ENCODE measurements at regions not wholly inside any gene's neighbourhood (a gene's known extent, or its start where the extent isn't known, plus 50 kb on each side); places are given as distances from the start of the nearest gene placed in this dataset.

DNA sequence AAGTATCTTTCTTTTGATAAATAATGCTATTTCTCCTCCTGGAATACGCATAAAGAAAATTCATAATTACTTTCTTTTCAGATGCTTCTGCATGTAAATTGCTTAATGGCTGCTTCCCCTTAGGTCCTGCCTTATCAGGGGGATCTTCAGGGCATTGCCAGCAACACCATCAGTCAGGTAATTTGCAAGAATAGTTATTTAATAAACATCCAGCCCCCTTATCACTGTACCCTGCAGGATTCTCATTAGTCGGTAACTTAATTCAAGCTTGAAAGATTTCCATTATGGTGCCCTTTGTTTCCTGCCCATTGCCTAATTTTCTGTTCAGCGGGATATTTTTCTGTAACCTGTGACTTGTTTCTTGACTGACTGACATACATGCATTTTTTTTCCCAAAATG is 414.5 kb downstream of the MFSD1 start:
- intact Hi-C loops (cut with micrococcal nuclease) = no loop called here

DNA sequence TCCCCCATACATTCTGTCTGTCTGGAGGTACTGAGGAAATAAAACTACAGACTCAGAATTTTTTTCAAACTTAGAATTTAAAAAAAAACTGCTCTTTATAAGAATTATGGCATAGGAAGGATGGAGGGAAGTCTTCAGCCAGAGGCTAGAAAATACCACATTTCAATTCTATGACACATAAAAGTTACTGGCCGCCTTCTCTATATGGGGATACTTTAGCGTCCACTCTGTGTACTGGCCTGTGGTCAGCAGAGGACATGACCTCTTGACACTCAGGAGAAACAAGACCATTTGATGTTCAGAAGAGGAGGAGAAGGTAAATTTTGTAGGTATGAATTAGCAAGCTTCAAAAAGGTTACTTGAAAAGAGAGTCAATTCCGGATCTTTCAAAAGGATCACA is 417.4 kb downstream of the MFSD1 start:
- intact Hi-C loops (cut with micrococcal nuclease) = no loop called here

DNA sequence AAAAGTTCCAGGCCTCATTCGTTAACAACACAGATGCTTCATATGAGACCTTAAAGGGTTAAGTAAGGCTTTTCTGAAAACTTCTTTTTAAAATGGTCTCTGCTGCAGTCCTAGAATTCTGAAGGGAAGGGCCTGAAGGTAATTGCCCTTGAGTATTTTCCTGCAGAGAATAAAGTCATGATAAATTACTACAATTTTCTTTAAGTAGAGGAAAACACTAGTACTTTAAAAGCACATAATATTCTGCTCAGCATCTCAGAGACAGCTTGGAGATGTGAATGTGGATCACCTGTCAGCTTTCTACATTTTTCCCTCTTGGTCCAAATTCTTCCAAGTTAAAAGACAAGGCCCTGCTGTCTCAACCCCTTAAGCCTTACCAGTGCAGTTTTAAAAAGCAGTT is 419.5 kb downstream of the MFSD1 start:
- intact Hi-C loops (cut with micrococcal nuclease) = no loop called here

DNA sequence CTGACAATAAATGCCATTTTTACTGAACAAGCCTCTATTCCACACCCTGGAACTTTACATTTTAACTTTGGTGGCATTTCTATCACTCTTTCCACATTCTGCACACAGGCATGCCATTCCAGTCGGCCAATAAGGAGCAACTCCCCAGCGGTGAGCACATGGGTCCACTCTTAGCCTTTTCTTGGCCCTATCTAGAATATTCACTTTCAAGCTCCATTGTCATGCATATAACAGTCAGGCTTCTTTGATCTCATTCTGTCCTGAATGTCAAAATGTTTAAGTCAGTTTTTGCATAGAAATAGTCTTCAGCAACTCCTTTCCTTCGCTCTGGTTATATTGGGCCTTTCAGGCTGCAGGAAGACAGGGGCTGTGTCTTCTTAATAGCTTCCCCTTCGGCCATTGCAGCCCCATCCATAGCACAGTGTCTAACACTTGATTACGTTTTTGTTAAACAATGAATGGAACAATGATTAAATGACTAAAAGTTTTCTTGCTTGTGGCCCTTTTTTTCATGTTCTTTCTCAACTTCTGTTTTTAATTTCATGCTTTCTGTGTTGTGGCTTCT is 427.3 kb downstream of the MFSD1 start:
- intact Hi-C loops (cut with micrococcal nuclease) = no loop called here

DNA sequence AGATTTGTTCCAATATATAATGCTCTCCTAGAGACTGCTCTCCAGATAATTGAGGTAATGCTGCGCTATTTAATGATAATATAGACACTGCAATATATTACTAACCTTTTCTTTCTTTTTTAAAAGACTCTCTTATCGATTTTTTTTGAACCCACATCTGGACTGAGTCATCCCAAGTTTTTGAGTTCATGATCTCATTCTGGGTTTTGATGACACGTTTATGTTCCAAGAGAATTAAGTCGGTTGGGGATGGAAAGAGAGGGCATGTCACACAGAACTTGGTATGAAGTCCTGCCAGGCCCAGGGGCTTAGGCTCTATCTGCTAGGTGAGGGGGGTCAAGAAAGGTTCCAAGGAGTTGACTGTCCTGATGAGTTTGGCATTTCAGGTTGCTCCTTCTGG is 431.1 kb downstream of the MFSD1 start:
- intact Hi-C loops (cut with micrococcal nuclease) = no loop called here

DNA sequence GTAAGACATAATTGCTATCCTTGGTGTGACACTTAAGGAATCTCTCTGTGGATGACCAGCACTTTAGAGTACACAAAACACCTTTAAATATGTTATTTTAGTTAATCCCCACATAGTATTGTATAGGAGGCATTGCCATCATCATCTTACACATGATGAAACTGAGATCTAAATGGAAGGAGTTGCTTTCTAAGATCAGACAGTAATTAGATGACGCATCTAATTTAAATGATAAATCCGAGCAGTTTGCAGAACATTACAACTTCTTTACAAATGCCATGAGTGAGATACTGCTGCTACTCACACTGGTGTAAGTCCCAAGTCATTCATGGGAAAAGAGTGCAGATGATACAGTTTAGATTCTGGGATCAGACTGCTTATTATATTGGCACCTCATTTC is 431.9 kb downstream of the MFSD1 start:
- intact Hi-C loops (cut with micrococcal nuclease) = no loop called here

DNA sequence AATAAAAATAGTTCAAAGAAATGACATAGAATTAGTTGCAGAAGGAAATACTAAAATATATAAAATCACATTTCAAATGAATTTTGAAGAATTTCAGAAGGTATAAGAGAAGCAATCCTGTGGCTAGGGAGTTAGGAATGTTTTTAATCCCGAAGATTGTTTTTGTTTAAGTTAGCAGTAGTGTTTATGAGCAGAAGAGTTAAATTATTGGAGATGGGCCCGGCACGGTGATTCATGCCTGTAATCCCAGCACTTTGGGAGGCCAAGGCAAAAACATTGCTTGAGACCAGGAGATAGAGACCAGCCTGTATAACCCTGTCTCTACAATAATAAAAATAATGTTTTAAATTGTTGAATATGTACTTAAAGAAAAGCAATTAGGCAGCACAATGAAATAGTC is 432.5 kb downstream of the MFSD1 start:
- intact Hi-C loops (cut with micrococcal nuclease) = no loop called here

DNA sequence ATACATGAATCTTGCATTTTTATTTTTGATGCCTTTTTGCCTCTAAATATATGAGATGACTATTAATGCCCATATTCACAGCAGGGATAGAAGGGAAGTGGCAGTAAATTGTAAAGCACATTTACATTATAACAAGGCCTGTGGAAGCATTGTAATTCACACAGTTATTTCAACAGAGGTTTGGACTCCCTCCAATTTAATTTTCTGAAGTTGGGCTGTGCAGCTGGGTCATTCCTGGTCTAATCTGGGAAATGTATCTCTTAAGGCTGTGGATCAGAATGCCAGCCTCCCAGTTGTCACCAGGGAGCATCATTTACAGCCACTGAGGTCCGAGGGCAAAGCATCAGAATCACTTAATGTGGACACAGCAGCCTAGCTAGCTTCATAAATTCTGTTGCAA is 434.5 kb downstream of the MFSD1 start:
- intact Hi-C loops (cut with micrococcal nuclease) = no loop called here

DNA sequence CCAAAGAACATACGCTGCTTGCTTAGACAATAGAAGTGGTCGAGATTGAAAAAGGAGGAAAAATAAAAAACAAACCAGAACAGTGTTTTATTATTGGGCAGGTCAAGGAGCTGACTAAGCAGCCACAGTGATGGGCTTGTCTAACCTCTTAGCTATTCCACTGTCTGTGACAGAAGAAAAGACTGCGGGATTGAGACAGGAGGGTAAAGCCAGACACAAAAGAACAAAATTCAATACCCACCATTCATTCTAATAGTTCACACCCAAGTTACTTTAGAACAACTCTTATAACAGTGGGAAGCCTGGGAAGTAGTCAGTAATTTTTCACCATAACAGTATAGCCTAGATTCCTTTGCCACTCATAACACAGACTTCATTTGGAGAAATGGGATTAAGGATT is 435.4 kb downstream of the MFSD1 start:
- intact Hi-C loops (cut with micrococcal nuclease) = no loop called here

DNA sequence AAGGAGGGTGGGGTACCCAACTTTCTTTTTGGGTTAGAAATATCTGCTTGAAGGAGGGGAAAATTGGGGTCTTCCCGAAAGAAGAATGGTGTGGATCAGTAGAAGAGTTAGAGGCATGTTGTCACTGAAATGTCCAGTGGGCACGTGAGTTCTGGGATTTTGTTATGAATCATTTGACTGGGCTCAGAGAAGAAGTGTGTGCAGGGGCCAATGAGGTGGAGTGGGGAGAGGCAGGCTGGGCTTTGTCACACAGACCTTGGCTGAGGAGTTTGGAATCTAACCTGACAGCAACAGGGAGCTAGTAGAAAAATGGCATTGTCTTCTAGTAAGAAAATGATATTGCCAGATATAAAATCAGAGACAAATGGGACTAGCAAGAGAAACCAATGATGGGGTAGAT is 436.8 kb downstream of the MFSD1 start:
- intact Hi-C loops (cut with micrococcal nuclease) = no loop called here

DNA sequence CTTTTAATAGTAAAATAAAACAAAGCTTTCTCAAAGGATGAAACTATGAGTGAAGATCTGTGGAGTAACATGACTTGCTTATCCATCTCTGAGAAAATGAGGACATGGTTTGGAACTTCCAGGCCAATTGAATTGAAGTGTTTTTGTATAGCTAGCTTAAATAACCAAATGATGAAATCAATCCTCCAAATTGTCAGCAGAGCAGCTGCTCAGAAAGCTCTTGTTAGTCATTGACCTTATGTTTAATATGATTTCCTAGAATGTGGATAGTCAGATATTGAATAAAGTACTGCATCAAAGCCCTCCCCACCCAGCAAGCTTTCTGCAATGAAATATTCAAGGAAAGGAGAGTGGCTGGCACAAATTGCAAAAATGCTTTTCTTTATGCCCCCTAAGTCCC is 437.2 kb downstream of the MFSD1 start:
- intact Hi-C loops (cut with micrococcal nuclease) = no loop called here

DNA sequence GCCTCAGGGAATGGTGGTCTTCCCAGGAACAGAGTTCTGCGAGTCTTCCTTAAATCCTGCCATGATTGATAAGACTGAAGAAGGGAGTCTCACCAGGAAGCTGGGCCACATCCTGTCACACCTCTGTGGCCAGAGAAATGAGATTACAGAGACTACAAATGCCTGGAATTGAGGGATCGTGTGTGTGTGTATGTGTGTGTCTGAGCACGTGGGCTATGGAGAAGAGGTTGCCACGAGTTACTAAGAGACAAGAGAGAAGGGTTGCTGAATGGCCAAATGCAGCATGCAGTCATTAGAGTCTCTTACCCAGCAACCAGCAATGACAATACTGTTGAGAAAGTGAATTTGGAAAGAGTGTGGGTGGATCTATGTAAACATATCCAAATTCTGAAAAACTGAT is 443.1 kb downstream of the MFSD1 start:
- intact Hi-C loops (cut with micrococcal nuclease) = no loop called here

DNA sequence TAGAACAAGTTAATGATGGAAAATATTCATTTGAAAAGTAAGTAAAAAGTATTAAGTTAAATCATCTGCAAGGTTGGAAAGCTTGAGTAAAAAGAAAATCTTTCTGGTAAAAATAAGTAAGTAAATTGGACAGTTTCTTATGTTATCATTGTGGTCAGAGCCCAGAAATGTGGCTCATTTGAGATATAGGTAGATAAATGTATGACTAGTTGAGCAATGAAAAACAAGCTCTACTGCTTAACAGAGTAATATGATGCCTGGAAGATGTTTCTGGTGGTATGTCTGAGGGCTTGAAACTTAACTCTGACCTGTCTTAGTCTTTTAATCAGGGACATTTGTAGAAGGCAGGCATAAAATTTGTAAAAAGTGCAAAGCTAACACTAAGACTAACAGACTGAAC is 444.0 kb downstream of the MFSD1 start:
- intact Hi-C loops (cut with micrococcal nuclease) = no loop called here

DNA sequence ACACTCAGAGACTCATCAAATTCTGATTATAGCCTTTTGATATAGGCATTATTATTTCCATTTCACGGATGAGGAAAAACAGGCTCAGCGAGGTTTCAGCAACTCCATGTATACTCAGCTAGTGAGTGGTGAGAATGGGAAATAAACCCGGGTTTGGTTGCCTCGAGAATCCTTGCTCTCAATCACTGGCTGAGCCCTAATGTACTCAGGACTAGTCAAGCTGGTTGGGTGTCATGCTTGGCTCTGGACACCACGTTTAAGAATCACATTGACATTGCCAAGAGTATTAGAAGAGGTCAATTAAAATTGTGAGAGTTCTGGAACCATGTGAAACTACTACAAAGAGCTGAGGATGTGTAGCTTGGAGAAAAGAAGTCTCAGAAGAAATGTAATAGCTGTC is 444.5 kb downstream of the MFSD1 start:
- intact Hi-C loops (cut with micrococcal nuclease) = no loop called here

DNA sequence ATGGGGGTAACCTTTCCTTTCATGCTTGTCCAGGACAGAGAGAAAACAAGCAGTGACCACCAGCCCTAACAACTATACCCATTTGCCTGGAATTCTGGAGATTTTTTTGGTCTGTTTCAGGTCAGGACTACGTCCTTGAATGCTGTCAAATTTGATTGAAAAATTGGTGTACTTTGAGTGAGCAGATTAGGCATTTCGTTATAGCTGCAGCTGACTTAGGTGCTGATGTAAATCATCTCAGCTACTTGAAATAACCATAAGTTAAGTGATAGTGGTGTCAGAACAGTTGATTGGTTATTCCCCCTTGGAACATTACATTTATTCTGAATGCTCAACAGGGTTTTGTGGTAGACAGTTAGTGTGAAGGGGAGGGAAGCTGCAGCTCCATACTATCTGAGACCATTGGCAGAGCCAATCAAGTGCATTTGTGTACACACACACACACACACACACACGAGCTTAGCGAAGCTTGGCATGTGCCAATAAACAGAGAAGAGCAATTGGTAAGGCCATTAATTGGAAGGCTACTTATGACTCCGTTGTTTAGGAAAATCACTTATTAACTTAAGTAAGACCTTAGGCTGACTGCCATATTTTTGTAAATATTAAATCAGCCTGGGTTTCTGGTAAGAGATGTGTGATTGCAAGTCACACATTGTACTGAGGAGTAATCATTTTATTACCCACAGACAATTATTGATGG is 447.8 kb downstream of the MFSD1 start:
- intact Hi-C loops (cut with micrococcal nuclease) = no loop called here

DNA sequence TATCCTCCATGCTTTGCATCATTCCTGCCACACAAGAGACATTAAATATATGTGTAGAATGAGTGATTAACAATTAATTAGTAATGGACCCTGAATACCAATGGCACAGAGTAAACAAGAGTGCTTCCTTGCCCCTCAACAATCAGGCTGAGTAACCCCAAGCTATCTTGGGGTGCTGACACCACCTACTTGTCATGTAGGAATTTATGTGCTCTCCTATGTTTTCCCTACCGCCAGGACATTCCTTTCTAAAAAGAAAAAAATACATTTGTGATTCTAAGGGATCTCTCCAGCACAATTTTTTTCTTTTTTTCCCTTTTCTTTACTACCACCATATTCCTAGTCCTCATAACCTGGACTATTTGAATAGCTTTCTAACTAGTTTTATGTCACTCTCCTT is 449.1 kb downstream of the MFSD1 start:
- intact Hi-C loops (cut with micrococcal nuclease) = no loop called here

DNA sequence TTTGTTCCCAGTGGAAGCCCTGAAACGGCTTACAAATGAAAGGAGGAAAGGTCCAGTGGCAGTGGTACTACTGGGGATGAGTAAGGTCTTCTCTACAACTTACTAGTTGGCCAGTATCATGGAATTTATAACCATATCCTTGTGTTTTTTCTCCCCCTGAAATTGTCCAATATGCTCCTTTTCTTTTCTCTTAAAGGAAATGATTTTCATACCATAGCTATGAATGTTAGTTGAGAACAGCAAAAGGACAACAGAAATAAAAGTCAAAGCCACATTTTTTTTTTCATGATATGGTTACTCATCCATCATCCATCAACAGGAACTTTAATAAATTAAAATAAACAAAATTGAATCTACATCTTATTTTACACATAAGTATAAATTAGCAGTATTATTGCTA is 450.4 kb downstream of the MFSD1 start:
- intact Hi-C loops (cut with micrococcal nuclease) = no loop called here

DNA sequence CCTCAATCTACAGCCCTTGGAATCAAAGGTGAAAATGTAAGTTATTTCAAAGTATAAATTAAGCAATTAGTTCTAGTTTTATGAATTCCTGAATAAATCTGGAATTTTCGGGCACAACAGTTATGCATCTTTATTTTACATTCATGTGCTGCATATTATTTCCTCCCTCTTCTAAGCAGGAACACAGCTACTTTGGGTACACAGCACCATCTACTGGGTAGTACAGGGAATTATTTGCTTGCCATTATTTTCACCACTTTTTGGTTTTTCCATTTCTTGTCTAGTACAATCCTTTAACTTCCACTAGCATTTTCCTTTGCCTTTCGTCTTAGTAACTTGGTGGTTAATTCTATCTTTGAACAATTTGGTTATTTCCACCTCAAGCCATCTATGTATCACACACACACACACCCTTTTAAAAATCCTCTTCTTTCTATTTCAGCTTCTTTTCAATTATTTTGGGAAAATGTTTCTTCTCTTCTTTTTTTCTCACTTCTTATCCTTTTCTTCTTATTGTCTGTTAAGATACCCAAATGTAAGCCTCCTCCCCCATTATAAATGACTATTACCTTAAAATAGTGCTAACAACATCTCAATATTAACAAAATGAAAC is 451.0 kb downstream of the MFSD1 start:
- intact Hi-C loops (cut with micrococcal nuclease) = no loop called here

DNA sequence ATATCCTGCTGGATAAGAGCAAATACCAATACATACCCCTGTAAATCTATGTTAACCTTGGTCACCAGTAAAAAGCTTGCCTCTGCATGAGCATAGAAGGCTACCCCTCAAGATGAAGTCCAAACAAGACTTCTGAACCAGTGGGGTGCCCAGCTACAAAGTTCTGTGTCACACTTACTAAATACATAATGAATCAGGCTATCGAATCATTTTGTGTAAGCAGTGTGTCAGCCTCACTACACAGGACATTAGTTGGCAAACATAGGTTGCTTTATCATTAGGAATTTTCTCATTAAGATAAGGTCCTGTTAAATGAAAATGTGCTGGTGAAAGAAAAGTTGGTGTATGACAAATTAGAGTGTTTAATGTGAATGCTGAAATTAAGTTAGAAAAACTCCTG is 452.0 kb downstream of the MFSD1 start:
- intact Hi-C loops (cut with micrococcal nuclease) = no loop called here

DNA sequence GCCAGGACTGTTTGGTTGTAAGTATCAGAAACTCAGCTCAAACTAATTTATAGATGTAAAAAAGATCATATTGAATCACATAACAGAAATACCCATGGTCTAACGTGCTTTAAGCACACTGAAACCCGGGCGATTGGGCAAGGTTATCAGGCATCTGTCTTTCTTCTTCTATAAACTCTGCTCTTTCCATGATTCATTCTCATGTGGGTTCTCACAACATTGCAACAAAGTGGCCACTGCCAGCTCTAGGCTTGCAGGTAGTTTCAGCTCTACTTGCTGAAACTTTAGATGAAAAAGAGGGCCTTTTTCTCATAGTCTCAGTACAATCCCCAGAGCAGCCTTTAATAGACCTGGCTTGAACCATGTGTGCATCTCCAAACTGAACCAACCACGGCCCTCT is 456.1 kb downstream of the MFSD1 start:
- intact Hi-C loops (cut with micrococcal nuclease) = no loop called here

DNA sequence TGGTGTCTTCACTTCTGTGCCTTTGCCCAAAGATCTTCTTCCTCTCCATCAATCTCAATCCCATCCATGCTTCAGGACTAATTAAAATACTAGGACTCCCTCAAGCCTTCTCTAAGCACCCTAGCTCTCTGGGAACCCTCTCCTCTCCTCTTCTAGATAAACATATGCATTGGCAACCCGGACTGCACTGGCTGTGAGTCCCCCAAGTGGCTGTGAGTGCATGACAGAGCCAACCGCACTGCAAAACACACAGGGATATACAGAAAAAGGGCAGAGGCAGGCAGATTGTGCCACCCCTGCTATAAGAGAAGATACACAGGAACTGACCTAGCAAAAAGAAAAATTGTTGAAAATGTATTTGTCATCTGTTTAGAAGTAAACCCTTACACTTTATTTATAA is 457.1 kb downstream of the MFSD1 start:
- intact Hi-C loops (cut with micrococcal nuclease) = no loop called here

DNA sequence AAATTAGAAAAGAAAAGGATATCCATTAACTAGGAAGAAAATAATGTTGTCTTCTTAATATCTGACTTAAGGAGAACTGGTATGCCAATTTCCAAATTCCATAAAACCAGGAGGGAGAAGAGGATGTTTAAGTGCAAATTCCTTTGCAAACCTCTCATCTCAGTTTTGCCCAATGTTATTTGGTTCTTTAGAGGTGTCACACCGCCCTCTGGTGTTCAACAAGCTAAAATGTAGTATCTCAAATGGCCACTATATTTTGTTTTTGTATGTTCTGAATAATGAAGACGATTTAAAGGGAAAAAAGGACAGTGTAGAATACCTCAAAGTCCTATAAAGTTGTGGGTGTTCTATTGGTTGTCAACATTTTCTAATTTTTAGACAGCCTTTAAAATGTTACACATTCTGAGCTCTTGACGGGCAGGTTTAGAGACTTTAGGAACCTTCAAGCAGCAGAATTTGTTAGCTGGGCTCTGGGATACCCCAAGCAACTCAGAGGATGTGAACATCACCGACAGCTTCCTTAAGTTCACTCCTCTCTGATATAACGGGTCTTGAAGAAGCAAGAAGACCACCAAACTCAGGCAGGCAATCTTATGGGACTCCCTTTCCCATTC is 458.3 kb downstream of the MFSD1 start:
- intact Hi-C loops (cut with micrococcal nuclease) = loop anchor here (1.0 to 2.0 kb wide), 4 partner anchors 341 to 721 kb away; no protein-coding TSS in a partner anchor

DNA sequence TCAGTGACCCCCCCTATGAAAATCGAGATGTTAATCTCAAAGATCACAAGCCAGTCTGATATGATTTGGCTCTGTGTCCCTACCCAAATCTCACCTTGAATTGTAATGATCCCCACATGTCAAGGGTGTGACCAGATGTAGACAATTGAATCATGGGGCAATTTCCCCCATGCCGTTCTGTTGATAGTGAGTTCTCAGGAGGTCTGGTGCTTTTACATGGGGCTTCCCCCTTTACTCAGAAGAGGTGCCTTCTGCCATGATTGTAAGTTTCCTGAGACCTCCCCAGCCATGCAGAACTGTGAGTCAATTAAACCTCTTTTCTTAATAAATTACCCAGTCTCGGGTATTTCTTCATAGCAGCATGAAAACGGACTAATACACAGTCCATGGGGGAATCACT is 459.5 kb downstream of the MFSD1 start:
- intact Hi-C loops (cut with micrococcal nuclease) = loop anchor here (2.0 kb wide), 2 partner anchors 343 to 723 kb away; no protein-coding TSS in a partner anchor
